ENCODE measurements at regions not wholly inside any gene's neighbourhood (a gene's known extent, or its start where the extent isn't known, plus 50 kb on each side); places are given as distances from the start of the nearest gene placed in this dataset.

DNA sequence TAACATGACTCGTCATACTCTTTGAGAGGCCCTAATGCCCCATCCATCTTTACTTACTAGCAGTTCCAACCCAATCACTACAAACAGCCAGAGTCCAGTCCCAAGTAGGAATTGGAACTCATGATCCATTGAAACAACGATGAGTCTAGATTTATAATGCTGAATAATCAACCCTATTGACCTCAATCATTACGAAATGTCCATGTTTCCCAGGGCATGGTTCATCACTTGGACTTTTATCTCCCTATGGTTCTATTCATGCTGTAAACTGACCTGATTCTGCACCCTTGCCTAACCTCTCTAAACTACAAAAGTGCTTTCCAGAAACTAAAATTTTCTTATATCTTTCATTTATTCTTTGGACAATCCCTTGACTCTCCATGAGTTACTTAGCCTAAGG, 840.0 kb upstream of the B3GALT2 start:
- no peaks in the 10 kb centered on the region for H3K79me2 ChIP-seq (ENCODE audit: control insufficient read depth, low read length)
- H3K4me1 ChIP-seq (ENCODE audit: control insufficient read depth, low read length), result peaks cover 17% of the 10 kb centered on the region
- no peak overlapping the region for H3K27ac ChIP-seq (ENCODE audit: low read depth, low read length)
- no peaks in the 10 kb centered on the region for H3K9me2 ChIP-seq (replicated peaks; ENCODE audit: control insufficient read depth, low read length)
- H3K36me3 ChIP-seq (ENCODE audit: control insufficient read depth, low read length), result no peaks in the 10 kb centered on the region
- no peaks in the 10 kb centered on the region for H3K27me3 ChIP-seq (ENCODE audit: control insufficient read depth, low read length)
- H3F3A ChIP-seq (ENCODE audit: control insufficient read depth, insufficient read depth), result no peaks in the 10 kb centered on the region
- peaks cover 5% of the 10 kb centered on the region; the same call in 1 of the 2 replicates for H3K9me3 ChIP-seq (ENCODE audit: control insufficient read depth, insufficient read depth, low read length)
- H4K20me1 ChIP-seq (ENCODE audit: control insufficient read depth, insufficient read depth, low read depth, low read length), result no peaks in the 10 kb centered on the region
- no peak overlapping the region for H3K4me3 ChIP-seq (ENCODE audit: low read length)
- no peak overlapping the region for H3K4me2 ChIP-seq (ENCODE audit: low read length)
- TF ChIP-seq, protein P1, sequence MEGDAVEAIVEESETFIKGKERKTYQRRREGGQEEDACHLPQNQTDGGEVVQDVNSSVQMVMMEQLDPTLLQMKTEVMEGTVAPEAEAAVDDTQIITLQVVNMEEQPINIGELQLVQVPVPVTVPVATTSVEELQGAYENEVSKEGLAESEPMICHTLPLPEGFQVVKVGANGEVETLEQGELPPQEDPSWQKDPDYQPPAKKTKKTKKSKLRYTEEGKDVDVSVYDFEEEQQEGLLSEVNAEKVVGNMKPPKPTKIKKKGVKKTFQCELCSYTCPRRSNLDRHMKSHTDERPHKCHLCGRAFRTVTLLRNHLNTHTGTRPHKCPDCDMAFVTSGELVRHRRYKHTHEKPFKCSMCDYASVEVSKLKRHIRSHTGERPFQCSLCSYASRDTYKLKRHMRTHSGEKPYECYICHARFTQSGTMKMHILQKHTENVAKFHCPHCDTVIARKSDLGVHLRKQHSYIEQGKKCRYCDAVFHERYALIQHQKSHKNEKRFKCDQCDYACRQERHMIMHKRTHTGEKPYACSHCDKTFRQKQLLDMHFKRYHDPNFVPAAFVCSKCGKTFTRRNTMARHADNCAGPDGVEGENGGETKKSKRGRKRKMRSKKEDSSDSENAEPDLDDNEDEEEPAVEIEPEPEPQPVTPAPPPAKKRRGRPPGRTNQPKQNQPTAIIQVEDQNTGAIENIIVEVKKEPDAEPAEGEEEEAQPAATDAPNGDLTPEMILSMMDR (IDR thresholded peaks at IDR 0.05; ENCODE audit: low read depth, low read length, poor library complexity, severe bottlenecking), result no peak
- no peak for TF ChIP-seq EZH2phosphoT487 (IDR thresholded peaks at IDR 0.05; ENCODE audit: borderline replicate concordance, low read length)

DNA sequence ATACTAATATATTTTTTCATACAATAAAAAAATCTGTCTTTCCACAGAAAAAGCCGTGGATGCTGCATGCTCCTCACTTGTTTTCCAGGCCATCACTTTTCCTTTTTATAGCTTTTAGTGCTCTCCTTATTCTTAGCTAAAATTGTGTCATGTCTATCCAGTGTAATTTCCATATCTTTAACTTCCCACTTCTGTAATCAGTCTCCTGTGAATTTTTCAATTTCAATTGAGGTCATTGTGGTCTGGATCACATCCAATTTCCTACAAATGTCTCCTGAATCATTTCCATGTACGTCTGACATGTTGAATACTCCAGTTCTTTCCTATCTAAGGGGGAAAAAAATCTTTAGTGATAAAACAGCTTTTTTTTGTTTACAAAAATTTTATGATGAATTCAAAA, 838.2 kb upstream of the B3GALT2 start:
- H3K4me2 ChIP-seq (ENCODE audit: low read length), result peak overlapping the region; percentile 20
- peak overlapping the region; percentile 22; the same call in 1 of the 2 replicates for H3K27ac ChIP-seq (ENCODE audit: low read depth, low read length)

GRCh38 chr1:194014014-194014413, 827.6 kb upstream of the B3GALT2 start:
- no peaks in the 10 kb centered on the region for H3K9me2 ChIP-seq (replicated peaks; ENCODE audit: control insufficient read depth, low read length)
- no peak overlapping the region for H3K4me3 ChIP-seq (ENCODE audit: low read length)
- no peak overlapping the region for H3K4me2 ChIP-seq (ENCODE audit: low read length)
- H3K4me1 ChIP-seq (ENCODE audit: control insufficient read depth, low read length), result no peaks in the 10 kb centered on the region
- no peaks in the 10 kb centered on the region for H3K79me2 ChIP-seq (ENCODE audit: control insufficient read depth, low read length)
- no peak for TF ChIP-seq EZH2phosphoT487 (IDR thresholded peaks at IDR 0.05; ENCODE audit: borderline replicate concordance, low read length)
- TF ChIP-seq, protein P1 (IDR thresholded peaks at IDR 0.05; ENCODE audit: low read depth, low read length, poor library complexity, severe bottlenecking), result no peak
- H3K9me3 ChIP-seq (ENCODE audit: control insufficient read depth, insufficient read depth, low read length), result no peaks in the 10 kb centered on the region; the same call in 1 of the 2 replicates
- no peaks in the 10 kb centered on the region for H3K27me3 ChIP-seq (ENCODE audit: control insufficient read depth, low read length)
- H4K20me1 ChIP-seq (ENCODE audit: control insufficient read depth, insufficient read depth, low read depth, low read length), result no peaks in the 10 kb centered on the region
- H3K36me3 ChIP-seq (ENCODE audit: control insufficient read depth, low read length), result no peaks in the 10 kb centered on the region
- no peak overlapping the region for H3K27ac ChIP-seq (ENCODE audit: low read depth, low read length)
- H3F3A ChIP-seq (ENCODE audit: control insufficient read depth, insufficient read depth), result no peaks in the 10 kb centered on the region

More for the DNA sequence above, 838.2 kb upstream of the B3GALT2 start:
- Histone ChIP-seq H3K9me2 (replicated peaks; ENCODE audit: control insufficient read depth, low read length) (no peaks in the 10 kb centered on the region), H3K4me3 (ENCODE audit: low read length) (no peak overlapping the region), H3K36me3 (ENCODE audit: control insufficient read depth, low read length) (no peaks in the 10 kb centered on the region), H3K9me3 (ENCODE audit: control insufficient read depth, insufficient read depth, low read length) (peaks cover 5% of the 10 kb centered on the region; the same call in 1 of the 2 replicates), H3F3A (ENCODE audit: control insufficient read depth, insufficient read depth) (no peaks in the 10 kb centered on the region), H4K20me1 (ENCODE audit: control insufficient read depth, insufficient read depth, low read depth, low read length) (no peaks in the 10 kb centered on the region), H3K27me3 (ENCODE audit: control insufficient read depth, low read length) (no peaks in the 10 kb centered on the region), H3K79me2 (ENCODE audit: control insufficient read depth, low read length) (no peaks in the 10 kb centered on the region), H3K4me1 (ENCODE audit: control insufficient read depth, low read length) (peaks cover 17% of the 10 kb centered on the region)
- no peak for TF ChIP-seq EZH2phosphoT487 (IDR thresholded peaks at IDR 0.05; ENCODE audit: borderline replicate concordance, low read length)
- TF ChIP-seq, protein P1 (IDR thresholded peaks at IDR 0.05; ENCODE audit: low read depth, low read length, poor library complexity, severe bottlenecking), result no peak
